HG03439 (cell line): ENCODE measurements at regions not wholly inside any gene's neighbourhood (a gene's known extent, or its start where the extent isn't known, plus 50 kb on each side); places are given as distances from the start of the nearest gene placed in this dataset.
A peak's percentile ranks its signal among the peaks of the same experiment; 100 is the strongest.

Experiments used
- ATAC-seq: cut with Tn5 transposase; IDR thresholded peaks from one replicate; pipeline ENCODE4 v1.9.1; 2021; ENCODE audit warnings: mild to moderate bottlenecking, moderate library complexity; ENCODE audit not compliant: unreplicated experiment

DNA sequence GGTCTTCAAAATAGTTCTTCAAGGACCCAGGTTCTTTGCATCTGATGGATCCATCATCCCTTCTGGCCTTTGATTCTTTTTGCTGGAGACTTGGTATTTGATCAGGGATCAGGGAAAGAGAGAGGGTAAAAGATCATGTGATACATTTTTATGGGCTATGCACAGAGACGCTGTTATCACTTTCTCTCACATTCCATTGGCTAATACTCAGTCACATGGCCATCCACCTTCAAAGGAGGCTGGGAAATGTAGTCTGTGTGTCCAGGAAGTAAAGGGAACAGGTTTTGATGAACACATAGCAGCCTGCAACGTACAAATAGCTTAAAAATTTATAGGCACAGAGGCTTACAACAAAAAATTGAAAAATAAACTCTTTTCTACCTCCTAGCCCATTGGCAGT, 629.6 kb upstream of the FANCL start:
- ATAC-seq, result peak; percentile 63

DNA sequence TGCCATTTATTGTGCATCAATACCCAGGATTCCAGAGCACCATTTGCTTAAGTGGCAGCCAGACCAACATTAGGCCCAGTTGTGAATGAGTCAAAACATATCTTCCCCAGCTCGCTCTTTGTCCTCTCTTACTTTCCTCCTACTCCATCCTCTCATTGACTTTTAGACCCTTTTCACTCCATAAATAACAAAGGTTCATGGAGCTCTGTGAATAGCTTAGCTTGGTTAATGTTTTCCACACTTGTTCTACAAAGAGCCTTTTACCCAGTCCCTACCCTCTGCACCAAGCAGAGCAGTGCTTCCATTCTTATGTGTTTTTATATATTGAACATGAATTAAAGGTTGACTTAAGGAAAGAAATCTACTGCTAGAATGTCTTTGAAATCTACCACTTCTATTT, 625.8 kb upstream of the FANCL start:
- ATAC-seq, result no peak

DNA sequence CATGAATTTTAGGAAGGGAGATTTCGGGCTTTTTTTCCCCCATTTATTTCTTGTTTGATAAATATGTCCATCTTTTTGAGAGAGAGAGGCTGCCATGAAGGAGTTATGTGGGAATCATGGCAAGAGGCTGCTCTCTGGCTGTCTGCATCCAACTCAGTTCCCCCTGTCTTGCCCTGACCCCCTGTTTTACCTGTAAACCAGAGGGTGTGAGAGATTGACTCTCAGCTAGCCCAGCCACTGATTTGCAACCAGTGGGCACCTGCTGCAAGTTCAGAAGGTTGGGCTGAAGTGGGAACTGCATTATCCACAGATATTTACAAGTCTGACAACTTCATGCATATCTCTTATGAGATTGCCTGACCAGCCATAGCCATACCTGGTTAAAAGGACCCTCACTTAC, 625.4 kb upstream of the FANCL start:
- no peak for ATAC-seq

DNA sequence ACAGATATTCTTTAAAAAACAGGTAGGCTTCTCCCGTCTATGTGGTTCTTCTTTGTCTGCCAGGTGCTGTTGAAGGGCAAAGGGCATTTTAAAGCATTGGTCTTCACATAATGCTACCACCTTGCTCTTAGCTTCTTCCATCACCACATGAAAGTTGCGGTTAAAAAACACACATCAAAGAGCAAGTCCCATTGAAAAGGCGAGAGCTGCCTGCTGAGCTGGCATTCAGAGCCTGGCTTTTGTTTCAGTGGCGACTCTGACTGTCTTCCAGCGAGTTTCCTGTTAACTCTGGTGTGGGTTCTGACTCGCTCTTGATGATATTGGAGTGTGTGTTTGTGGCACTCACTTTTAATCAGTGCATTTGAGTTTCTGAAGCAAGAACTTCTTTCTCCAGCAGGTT, 624.9 kb upstream of the FANCL start:
- ATAC-seq, result peak; percentile 26

DNA sequence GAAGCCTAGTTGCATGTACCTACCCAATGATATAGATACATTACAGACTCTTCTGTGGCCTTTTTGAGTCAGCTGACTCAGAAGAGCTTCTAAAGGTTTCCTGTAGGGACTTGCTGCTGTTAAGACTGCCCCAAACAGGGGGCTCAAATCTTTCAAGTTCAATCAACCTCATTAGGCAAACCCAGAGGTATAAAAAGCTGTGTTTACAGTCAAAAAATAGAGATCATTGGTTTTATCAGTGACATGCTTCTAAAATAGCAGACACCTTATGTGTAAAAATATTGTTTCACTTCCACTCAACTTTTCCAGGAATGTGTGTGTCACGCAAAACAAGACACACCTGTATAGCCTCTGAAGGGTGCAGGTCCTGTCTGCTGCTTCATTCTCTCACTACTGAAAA, 624.3 kb upstream of the FANCL start:
- ATAC-seq, result peak; percentile 64

DNA sequence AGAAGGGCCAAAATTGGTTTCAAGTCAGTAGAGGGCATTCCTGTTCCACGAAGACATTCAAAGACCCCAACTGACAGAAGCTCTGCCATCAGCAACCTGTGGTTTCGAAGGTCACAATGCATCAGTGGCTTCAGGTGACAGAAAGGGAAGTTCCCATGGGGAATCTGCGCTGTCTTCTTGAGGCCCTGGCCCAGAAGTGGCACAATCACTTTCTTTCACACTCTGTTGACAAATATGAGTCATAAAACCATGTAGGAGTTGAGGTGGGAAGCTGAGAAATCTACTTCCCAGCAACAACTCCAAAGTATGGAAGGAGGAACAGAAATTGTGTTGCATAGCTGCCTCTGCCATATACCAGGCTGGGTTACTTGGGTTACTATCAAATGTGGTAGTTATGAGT, 621.1 kb upstream of the FANCL start:
- peak; percentile 41 for ATAC-seq

DNA sequence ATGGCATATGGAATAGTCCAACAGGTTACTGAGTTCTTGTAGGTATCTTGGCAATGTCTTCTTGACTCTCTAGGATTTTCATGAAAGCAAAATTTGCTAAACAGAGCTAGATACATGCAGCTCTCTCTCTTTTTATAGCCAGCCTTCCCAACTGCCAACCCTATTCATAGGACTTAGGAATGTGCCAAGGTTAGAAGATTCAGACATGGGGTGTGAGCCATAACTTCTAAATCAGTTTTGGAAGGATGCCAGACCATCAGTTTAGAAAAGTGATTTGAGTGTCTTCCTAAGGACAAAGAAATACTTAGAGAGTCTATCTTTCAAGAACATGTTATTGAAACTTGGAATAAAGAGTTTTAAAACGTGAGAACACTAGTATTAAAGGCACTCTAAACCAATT, 619.5 kb upstream of the FANCL start:
- no peak for ATAC-seq

DNA sequence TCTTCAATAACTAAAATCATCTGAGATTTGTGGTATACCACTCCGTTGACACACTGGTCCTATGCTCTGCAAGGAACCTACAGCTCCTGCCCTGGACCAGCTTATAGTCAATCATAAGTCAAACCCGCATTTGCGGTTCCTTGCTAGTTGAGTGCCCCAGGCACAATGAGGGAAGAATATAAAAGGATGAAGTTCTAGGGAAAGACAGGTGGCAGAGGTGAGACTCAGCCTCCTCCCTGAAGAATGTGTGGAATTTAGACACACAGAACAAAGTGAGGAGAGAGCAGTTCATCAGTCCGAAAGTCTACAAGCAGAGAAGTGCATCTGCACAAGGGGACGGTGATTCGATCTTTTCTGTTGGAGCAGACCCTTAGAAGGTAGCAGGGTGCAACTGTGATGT, 615.0 kb upstream of the FANCL start:
- no peak for ATAC-seq

DNA sequence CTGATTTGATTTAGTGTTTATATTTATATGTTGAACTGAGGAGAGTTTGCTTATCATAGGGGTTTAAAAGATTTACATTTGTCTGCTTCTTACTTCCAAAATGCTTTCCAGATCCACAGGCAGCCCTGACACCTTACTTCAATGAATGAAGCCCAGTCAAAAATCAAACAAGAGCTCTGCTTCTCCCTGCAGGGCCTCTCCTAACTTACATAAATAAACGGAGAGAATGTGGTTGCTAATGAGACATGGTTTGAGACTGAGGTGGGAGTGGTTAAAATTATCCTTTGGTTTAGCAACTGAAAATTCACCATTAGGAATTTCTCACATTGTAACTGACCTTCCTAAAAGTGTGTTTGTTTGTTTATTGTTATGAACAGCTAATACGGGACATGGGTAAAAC, 612.3 kb upstream of the FANCL start:
- ATAC-seq, result no peak

DNA sequence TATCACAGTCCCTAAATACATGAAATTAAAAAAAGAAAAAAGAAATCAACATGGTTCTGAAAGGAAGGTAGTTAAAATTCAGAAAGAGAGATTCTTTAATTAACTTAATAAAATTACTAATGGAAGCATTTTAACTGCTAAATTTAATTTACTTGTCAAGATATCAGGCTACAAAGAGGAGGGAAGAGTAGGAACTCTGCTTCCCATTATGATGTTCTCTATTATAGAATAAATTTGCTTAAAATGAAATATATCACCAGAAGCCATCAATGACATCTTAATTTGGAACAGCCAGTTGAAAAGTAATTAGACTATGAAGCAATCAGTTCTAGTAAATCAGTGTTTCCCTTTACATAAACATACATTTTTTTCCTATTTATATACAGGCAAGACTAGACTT, 611.8 kb upstream of the FANCL start:
- ATAC-seq, result no peak

DNA sequence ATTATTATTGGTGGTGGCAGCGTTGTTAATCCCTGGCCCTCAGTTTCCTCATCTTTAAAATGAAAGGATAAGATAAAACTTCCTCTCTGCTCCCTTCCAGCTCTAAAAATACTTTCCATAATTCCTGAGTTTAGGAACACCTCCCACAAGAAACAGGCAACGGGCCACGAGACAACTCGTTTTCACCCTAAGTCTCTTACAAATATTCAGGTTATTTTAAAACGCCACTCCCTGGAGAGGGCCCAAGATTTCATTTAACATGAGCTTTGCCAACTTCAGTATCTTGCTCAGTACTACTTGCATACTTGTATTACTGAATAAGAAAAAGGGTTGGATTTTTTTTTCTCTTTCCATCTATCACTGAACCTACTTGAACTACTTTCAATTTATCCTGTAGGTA, 611.1 kb upstream of the FANCL start:
- no peak for ATAC-seq

DNA sequence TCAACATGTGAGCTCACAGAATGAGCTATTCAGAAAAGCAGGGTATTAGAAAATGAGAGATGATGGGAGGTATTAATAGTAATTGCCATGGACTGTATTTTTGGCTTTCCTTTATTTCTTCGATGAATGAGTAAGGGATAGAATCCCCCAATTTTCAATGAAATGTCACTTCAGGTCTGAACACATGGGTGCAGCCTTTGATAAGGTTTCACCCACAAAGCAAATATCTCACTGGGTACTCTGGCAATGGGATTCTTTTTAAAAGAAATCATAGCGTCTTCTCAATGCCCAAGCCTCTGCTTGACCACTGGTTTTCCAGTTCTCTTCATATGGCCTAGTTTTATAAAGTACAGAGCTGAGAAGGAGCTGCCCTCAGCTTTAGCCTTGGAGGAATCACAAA, 610.5 kb upstream of the FANCL start:
- no peak for ATAC-seq

DNA sequence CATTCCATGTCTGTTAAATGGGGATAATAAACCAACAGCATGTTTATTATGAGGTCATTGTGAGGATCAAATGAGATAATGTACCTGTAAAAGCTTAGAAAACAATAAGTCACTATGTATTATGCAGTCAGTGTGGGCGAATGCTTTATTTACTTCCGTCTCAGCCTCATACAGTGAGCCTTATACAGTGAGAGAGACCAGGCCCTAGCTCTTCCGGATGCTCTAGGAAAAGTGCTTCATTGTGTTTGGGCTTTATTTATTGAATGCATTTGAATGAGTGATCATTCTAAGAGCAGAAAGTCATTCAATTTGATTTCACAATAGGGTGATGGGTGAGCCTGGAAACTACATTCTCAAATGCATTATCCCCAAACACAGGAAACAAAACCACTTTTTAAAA, 603.9 kb upstream of the FANCL start:
- no peak for ATAC-seq

DNA sequence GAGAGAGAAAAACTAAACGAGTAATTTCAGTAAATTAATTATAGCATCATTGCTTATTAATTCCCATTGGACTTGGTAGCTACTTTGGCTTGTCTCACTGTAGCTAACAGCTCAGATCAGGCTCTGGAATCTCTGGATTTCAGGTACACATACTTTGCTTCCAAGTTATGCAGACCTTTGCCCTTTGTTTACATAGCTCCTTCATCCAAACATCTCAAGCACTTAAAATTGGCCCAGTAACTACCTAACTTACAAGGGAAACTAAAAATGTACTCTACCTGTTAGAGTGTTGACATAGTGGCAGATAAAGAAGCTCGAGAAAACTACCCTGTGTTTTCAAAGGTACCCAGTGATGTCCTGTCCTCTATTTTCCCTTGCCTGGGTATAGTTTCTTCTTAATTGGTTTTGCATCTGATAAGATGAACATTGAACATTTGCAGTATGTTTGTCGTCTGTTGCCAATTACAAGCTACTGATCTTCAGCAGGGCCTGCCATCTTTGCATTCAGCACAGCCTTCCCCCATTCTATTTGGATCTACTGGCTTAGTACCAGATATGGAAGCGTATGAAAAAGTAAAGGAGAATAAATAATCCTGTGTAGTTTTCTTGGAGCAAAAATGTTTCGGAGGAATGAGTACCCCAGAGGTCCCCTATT, 601.5 kb upstream of the FANCL start:
- no peak for ATAC-seq

DNA sequence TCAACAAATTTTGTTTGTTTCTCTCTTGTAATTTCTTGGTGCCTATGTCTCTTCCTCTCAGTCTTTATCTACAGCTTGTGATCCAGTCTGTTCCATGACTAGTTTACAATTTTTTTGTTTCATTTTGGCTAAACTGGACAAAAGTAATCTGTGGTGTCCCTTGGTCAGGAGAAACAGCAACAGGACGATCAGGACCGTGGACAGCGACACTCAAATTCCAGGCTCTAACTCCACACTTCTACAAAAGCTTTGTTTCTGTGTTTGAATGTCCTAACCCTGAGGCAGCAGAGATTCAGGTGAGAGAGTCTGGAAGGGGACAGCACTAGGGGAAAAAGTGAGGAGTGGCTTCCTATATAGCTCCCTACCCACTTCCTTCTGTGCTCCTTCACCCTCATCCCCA, 593.3 kb upstream of the FANCL start:
- ATAC-seq, result no peak

DNA sequence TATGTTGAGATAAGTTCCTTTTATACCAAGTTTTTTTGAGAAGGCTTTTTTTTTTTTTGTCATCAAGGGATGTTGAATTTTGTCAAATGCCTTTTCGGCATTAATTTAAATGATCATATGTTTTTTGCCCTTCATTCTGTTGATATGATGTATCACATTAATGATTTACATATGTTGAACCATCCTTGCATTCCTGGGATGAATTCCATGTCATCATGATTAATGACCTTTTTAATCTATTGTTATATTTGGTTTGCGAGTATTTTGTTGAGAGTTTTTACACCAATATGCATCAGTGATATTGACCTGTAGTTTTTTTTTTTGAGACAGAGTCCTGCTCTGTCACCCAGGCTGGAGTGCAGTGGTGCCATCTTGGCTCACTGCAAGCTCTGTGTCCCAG, 585.7 kb upstream of the FANCL start:
- no peak for ATAC-seq

DNA sequence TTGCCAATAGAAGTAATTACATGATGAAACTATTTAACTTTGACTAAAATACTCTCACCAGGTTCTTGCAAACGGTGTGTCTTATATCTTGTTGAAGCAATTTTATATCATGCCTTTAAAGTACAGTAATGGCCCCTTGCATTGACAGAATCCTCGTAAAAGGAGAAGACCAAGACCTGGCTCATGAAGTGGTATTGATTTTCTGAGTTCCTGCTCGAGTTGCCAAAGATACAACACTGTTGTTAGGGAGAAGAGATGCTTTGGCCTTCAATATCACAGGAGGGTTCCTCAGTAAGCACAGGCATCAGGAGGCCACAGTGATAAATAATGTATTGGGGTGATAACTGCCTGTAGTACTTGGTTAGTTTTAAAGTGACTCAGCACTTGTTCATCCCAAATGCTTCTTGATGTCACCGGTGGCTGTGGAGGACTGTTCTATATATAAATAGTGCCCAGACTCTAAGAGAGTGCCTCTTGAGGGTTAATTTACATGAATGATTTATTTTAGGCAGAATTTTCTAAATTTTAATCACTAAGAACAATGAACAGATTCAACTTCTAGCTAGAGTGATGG, 571.7 kb upstream of the FANCL start:
- ATAC-seq, result no peak

DNA sequence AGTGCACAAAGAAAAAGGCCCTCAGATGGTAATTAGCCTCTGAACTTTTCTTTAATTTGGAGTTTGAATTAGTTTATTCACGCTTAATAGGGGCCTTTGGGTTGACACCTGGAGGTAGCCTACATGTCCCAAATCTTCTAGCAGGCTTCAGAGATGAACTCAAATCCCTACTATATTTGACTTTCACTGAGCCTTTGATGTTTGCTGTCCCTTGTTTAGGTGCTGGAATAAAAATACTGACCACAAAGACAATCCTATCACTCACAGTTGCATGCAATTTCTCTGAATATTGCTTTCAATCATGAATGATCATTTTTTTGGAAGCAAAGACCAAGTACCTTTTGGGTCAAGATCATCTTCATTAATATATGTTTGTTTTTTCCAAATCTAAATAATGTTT, 564.0 kb upstream of the FANCL start:
- no peak for ATAC-seq

DNA sequence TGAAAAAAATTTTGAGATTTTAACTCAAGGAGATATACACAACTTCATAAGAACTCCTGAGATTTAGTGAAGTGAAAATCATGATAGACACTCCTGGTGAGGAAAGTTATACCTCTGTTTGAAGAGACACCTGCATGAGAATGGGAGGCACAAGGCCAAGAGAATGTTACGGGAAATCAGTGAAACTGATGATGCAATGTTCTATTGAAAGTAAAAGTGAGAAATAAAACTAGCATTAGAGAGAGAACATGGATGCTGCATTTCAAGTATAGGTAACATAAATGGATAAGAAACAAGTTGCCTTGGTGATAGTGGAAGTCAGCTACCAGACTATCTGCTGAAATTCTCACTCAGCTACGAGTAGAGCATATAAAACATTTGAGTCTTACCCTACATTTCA, 562.1 kb upstream of the FANCL start:
- no peak for ATAC-seq

DNA sequence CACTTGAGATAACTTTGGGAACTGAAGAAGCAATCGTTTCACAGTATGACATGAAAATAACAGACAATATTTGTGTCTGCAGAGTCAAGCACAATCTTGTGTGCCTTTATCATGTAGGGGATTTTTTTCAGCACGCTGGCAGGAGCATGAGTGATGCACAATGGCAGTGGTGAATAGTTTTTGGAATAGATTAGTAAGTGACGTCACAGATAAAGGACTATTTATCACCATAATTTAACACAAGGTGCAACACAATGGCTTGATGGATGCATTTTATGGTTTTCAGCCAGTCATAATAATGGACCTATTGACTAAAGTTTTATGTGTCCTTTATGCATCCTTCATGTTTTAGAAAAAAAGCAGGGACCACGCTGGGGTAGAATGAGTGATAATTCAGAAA, 559.8 kb upstream of the FANCL start:
- ATAC-seq, result no peak

DNA sequence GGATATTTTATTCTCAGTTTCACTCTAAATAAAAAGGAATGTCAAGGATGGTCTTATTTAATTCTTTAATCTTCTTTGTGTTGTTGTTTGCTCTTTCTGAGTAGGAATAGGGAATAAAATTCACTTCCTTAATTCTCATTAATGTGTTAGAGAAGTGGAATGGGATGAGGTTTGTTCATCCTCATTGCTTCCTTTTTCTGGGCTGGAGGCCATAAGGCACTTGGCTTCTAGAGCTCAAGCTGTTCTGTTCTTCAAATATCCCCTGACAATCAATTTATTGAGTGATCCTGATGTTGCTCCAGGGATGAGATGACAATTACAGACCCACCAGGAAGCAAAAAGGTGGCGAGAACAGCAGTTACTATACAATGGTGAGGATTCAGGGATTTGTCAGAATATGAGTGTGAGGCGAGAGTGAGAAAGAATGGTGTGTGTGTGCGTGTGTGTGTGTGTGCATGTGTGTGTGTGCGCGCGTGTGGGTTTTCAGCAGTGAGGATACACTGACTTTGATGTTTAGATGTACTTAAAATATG, 557.6 kb upstream of the FANCL start:
- no peak for ATAC-seq

DNA sequence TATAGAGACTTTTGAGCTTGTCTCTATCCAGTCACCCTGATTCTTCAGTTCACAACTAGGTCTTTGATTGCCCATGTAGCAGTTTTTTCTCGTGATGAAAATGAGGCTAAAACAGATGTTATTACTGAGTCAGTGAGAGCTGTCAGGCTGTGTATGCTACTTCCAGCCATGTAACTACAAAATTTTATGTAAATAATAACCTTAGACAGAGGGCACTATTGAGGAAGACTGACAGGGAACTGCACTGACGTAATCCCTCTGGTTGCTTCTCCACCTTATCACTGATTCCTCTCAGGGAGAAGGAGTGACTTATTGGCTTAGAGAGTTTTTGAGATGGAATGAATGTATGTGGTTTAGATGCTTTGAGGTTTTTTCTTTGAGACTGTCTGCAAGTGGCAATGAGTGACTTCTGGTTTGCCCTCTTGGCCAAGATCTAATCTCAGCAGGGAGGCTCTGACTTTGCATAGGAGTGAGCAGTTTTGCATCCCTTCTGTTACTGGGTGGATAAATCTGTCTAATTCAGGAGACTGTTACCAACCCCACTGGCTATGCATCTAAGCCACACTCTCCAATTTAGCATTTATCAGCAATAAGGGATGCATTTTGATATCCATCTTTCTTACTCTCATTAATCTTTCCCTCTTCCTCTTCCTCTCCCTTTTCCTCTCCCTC, 555.2 kb upstream of the FANCL start:
- no peak for ATAC-seq
